ENCODE measurements at regions not wholly inside any gene's neighbourhood (a gene's known extent, or its start where the extent isn't known, plus 50 kb on each side); places are given as distances from the start of the nearest gene placed in this dataset.

DNA sequence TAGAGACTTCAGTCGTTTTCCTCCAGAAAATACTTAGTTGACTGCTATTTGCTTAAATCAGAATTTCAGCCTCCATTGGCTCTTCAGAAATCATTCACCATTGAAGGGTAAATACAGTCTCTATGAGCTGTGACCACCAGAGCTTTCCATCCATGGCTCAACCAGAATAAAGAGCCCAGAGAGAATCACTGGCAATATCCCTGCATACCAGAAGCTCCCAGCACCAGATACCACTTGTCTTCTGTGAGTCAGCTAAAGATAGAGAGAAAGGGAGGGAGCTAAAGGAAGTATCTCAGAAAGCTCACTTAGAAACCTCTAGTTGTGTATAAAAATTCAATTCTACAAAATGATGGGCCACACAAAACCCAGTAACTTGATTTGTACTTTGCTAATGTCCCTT lies 115.2 kb upstream of the TMCO5A start:
- TF ChIP-seq, protein P1, sequence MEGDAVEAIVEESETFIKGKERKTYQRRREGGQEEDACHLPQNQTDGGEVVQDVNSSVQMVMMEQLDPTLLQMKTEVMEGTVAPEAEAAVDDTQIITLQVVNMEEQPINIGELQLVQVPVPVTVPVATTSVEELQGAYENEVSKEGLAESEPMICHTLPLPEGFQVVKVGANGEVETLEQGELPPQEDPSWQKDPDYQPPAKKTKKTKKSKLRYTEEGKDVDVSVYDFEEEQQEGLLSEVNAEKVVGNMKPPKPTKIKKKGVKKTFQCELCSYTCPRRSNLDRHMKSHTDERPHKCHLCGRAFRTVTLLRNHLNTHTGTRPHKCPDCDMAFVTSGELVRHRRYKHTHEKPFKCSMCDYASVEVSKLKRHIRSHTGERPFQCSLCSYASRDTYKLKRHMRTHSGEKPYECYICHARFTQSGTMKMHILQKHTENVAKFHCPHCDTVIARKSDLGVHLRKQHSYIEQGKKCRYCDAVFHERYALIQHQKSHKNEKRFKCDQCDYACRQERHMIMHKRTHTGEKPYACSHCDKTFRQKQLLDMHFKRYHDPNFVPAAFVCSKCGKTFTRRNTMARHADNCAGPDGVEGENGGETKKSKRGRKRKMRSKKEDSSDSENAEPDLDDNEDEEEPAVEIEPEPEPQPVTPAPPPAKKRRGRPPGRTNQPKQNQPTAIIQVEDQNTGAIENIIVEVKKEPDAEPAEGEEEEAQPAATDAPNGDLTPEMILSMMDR (IDR thresholded peaks at IDR 0.05; ENCODE audit: low read length) = no peak
- no peak for TF ChIP-seq EZH2 (IDR thresholded peaks at IDR 0.05; ENCODE audit: borderline replicate concordance, low read length)
